ENCODE measurements at regions not wholly inside any gene's neighbourhood (a gene's known extent, or its start where the extent isn't known, plus 50 kb on each side); places are given as distances from the start of the nearest gene placed in this dataset.

- TF ChIP-seq MAZ (IDR thresholded peaks at IDR 0.05; ENCODE audit: borderline replicate concordance, low read depth, low read length), result peak; percentile 28; the same call in 1 of the 2 replicates
- peak; percentile 86; the same call in 1 of the 2 replicates for TF ChIP-seq MAZ (CRISPR knock-in tag; IDR thresholded peaks at IDR 0.05; ENCODE audit: low read depth)
- TF ChIP-seq ZBTB44 (CRISPR knock-in tag; IDR thresholded peaks at IDR 0.05), result no peak; the same call in 1 of the 2 replicates
- peak; percentile 81; the same call in 1 of the 2 replicates for TF ChIP-seq THAP7 (CRISPR knock-in tag; IDR thresholded peaks at IDR 0.05)
- no peak for TF ChIP-seq SOX6 (IDR thresholded peaks at IDR 0.05)
- peak; percentile 65 for TF ChIP-seq SOX6 (CRISPR knock-in tag; IDR thresholded peaks at IDR 0.05)
- no peak for TF ChIP-seq ZNF207 (IDR thresholded peaks at IDR 0.05; ENCODE audit: borderline replicate concordance)
- peak; percentile 77; the same call in 1 of the 2 replicates for TF ChIP-seq SATB2 (CRISPR knock-in tag; IDR thresholded peaks at IDR 0.05)
- TF ChIP-seq ZNF44 (CRISPR knock-in tag; IDR thresholded peaks at IDR 0.05), result no peak
- 0 out of 2 replicates have a peak, but pooled peaks have one; percentile 47 for TF ChIP-seq MED13 (CRISPR knock-in tag; IDR thresholded peaks at IDR 0.05)
- peak; percentile 83 for TF ChIP-seq NRL (CRISPR knock-in tag; IDR thresholded peaks at IDR 0.05; ENCODE audit: borderline replicate concordance)
- peak; percentile 64; the same call in 1 of the 2 replicates for TF ChIP-seq ZNF768 (CRISPR knock-in tag; IDR thresholded peaks at IDR 0.05)
- peak; percentile 98 for TF ChIP-seq SPEN (CRISPR knock-in tag; IDR thresholded peaks at IDR 0.05; ENCODE audit: low read depth)
- peak; percentile 82; the same call in 1 of the 2 replicates for TF ChIP-seq TFDP1 (CRISPR knock-in tag; IDR thresholded peaks at IDR 0.05; ENCODE audit: borderline replicate concordance)
- no peak for TF ChIP-seq TCF7 (IDR thresholded peaks at IDR 0.05; ENCODE audit: low read depth)
- peak; percentile 91 for TF ChIP-seq ZNF776 (CRISPR knock-in tag; IDR thresholded peaks at IDR 0.05)
- TF ChIP-seq NFE2L2 (IDR thresholded peaks at IDR 0.05; ENCODE audit: low read length), result no peak
- peak; percentile 78; the same call in 1 of the 2 replicates for TF ChIP-seq ZNF761 (CRISPR knock-in tag; conservative IDR thresholded peaks at IDR 0.05)
- TF ChIP-seq ZNF552 (CRISPR knock-in tag; IDR thresholded peaks at IDR 0.05; ENCODE audit: borderline replicate concordance), result peak; percentile 48; the same call in 1 of the 2 replicates
- peak; percentile 58; the same call in 1 of the 2 replicates for TF ChIP-seq ZNF160 (CRISPR knock-in tag; IDR thresholded peaks at IDR 0.05)
- peak; percentile 65; the same call in 1 of the 2 replicates for TF ChIP-seq XBP1 (CRISPR knock-in tag; IDR thresholded peaks at IDR 0.05)
- TF ChIP-seq RXRB (CRISPR knock-in tag; IDR thresholded peaks at IDR 0.05; ENCODE audit: borderline replicate concordance), result peak; percentile 55
- TF ChIP-seq PBX3 (CRISPR knock-in tag; IDR thresholded peaks at IDR 0.05; ENCODE audit: borderline replicate concordance), result peak; percentile 92; the same call in 1 of the 2 replicates
- no peak for TF ChIP-seq ONECUT2 (CRISPR knock-in tag; IDR thresholded peaks at IDR 0.05)
- no peak for TF ChIP-seq NPAS2 (CRISPR knock-in tag; IDR thresholded peaks at IDR 0.05; ENCODE audit: borderline replicate concordance)
- 0 out of 2 replicates have a peak, but pooled peaks have one; percentile 13 for TF ChIP-seq SIX1 (CRISPR knock-in tag; IDR thresholded peaks at IDR 0.05; ENCODE audit: borderline replicate concordance)
These were observed 231.7 kb upstream of the SERP2 start (continued) for GRCh38 chr13:44141725-44142539.
